NT2/D1 (cell line): ENCODE measurements at regions not wholly inside any gene's neighbourhood (a gene's known extent, or its start where the extent isn't known, plus 50 kb on each side); places are given as distances from the start of the nearest gene placed in this dataset.

ENCODE experiments used
- DNase-seq: peaks from one replicate; pipeline ENCODE4 v3.0.0-alpha.2; 2011; ENCODE audit warnings: low read depth, low spot score
- H3K27me3 ChIP-seq: 2 replicates; pipeline ENCODE4 v1.6.0; 2011; ENCODE audit warnings: mild to moderate bottlenecking; ENCODE audit not compliant: insufficient read length, insufficient read depth
- H3K36me3 ChIP-seq: 2 replicates; pipeline ENCODE4 v1.6.1; 2011; ENCODE audit warnings: mild to moderate bottlenecking, low read length, mixed read lengths; ENCODE audit not compliant: insufficient read depth, insufficient read length
- H3K4me1 ChIP-seq: 2 replicates; pipeline ENCODE4 v1.5.1; 2011; ENCODE audit not compliant: insufficient read depth, insufficient read length
- H3K4me3 ChIP-seq: 2 replicates; pipeline ENCODE4 v1.5.1; 2011; ENCODE audit warnings: low read depth; ENCODE audit not compliant: insufficient read length
- H3K9ac ChIP-seq: 2 replicates; pipeline ENCODE4 v1.6.0; 2011; ENCODE audit warnings: low read depth; ENCODE audit not compliant: insufficient read length
- H3K9me3 ChIP-seq: 2 replicates; pipeline ENCODE4 v1.5.1; 2011; ENCODE audit warnings: mild to moderate bottlenecking, low read length; ENCODE audit not compliant: insufficient read depth
- SUZ12 ChIP-seq: IDR thresholded peaks from 2 replicates; pipeline ENCODE4 v1.6.1; 2011; ENCODE audit not compliant: insufficient read length, insufficient read depth; ENCODE audit errors: extremely low read depth
- YY1 ChIP-seq: IDR thresholded peaks from 2 replicates; pipeline ENCODE4 v1.6.1; 2011; ENCODE audit not compliant: insufficient read length, insufficient read depth
- ZNF274 ChIP-seq: IDR thresholded peaks from 2 replicates; pipeline ENCODE4 v1.6.1; 2011; ENCODE audit warnings: mild to moderate bottlenecking, low read depth, low read length

DNA sequence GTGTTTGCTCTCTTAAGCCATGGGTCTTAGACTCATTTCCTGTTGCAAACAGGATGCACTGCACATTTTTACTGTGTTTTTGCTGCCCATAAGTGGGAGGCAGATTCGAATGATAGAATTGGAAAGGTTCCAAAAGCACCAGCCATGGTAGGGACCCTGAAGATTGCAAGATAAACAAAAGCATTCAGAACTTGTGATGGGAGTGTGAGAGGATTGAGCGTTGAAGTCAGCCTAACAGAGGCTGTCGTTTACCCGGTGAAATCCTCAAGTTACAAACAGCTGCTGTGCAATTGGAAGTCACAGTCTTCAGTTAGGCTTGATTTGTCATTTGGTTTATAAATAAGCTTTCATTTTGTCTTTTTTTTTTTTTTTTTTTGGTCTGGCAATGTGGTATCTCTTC, 192.7 kb upstream of the MKI67 start:
- Histone ChIP-seq H3K4me3 (no peak overlapping the region), H3K9me3 (no peaks in the 10 kb centered on the region), H3K9ac (no peak overlapping the region), H3K4me1 (no peaks in the 10 kb centered on the region), H3K27me3 (no peaks in the 10 kb centered on the region), H3K36me3 (no peaks in the 10 kb centered on the region)
- no peak for DNase-seq
- no peak for TF ChIP-seq SUZ12
- no peak for TF ChIP-seq ZNF274
- TF ChIP-seq YY1: no peak

GRCh38 chr10:128322106-128322505, 195.9 kb upstream of the MKI67 start:
- DNase-seq: no peak
- TF ChIP-seq YY1 (no peak), ZNF274 (no peak), SUZ12 (no peak)
- Histone ChIP-seq H3K4me1 (no peaks in the 10 kb centered on the region), H3K4me3 (no peak overlapping the region), H3K9me3 (no peaks in the 10 kb centered on the region), H3K27me3 (no peaks in the 10 kb centered on the region), H3K36me3 (no peaks in the 10 kb centered on the region), H3K9ac (no peak overlapping the region)

DNA sequence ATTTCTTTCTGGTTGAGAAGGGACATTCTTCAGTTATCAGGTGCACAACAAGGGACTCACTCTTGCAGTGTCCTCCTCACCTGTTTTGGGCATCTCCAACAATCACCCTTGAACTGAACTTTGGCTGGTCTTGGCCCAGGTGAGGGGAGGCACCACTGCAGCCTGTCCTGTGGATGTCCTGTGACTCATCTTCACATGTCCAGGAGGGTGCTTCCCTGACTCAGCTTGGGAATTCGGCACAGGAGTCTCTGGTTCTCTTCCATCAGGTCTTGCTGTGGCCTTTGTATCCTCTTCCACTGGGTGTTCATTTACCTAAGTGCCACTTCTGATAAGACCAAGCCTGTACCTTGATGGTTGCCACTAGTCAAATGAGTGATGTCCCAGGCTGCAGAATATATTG, 196.7 kb upstream of the MKI67 start:
- Histone ChIP-seq H3K9ac (no peak overlapping the region), H3K4me1 (no peaks in the 10 kb centered on the region)
- no peak for TF ChIP-seq SUZ12

GRCh38 chr10:128324058-128324827, 198.0 kb upstream of the MKI67 start:
- peak; percentile 27 for DNase-seq

More for the DNA sequence above, 196.7 kb upstream of the MKI67 start:
- Histone ChIP-seq H3K4me3 (no peak overlapping the region), H3K27me3 (no peaks in the 10 kb centered on the region), H3K9me3 (no peaks in the 10 kb centered on the region), H3K36me3 (no peaks in the 10 kb centered on the region)
- no peak for DNase-seq

GRCh38 chr10:128325788-128326187, 199.6 kb upstream of the MKI67 start:
- DNase-seq: no peak
- H3K4me3 ChIP-seq: no peak overlapping the region
- no peaks in the 10 kb centered on the region for H3K27me3 ChIP-seq
- no peak overlapping the region for H3K9ac ChIP-seq
- no peaks in the 10 kb centered on the region for H3K36me3 ChIP-seq
- no peaks in the 10 kb centered on the region; the same call in 1 of the 2 replicates for H3K9me3 ChIP-seq
- TF ChIP-seq SUZ12: no peak
- TF ChIP-seq YY1: no peak
- TF ChIP-seq ZNF274: no peak
- no peaks in the 10 kb centered on the region for H3K4me1 ChIP-seq

More at GRCh38 chr10:128324058-128324827, 198.0 kb upstream of the MKI67 start:
- Histone ChIP-seq H3K9ac (no peak overlapping the region), H3K4me3 (no peak overlapping the region), H3K36me3 (no peaks in the 10 kb centered on the region), H3K27me3 (no peaks in the 10 kb centered on the region), H3K9me3 (no peaks in the 10 kb centered on the region; the same call in 1 of the 2 replicates), H3K4me1 (no peaks in the 10 kb centered on the region)
- no peak for TF ChIP-seq SUZ12
- no peak for TF ChIP-seq ZNF274
- TF ChIP-seq YY1: no peak

- Histone ChIP-seq H3K9ac (no peak overlapping the region), H3K27me3 (no peaks in the 10 kb centered on the region), H3K4me1 (no peaks in the 10 kb centered on the region), H3K9me3 (no peaks in the 10 kb centered on the region; the same call in 1 of the 2 replicates), H3K36me3 (no peaks in the 10 kb centered on the region), H3K4me3 (no peak overlapping the region)
- no peak for TF ChIP-seq ZNF274
- no peak for DNase-seq
Observed at GRCh38 chr10:128326251-128326650, 200.0 kb upstream of the MKI67 start.

DNA sequence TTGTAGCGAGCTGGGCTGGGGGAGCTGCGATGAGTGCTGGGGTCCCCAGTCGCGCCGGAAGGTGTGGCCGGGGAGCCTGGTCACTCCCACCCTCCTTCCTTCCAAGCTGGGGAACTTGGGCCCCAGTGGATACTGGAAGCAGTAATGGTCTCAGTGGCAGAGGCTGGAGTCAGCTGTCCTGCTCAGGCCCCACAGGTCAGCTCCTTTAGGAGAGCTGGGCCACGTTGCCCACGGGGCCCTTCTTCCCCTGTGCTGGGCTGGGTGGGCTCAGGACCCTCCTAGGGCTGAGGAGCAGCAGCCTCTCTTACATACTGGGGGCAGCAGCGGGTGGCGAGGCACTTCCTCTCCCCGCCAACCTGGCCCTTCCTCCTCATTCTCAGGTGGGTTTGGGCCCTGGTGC, 200.6 kb upstream of the MKI67 start:
- H3K9ac ChIP-seq: no peak overlapping the region
- TF ChIP-seq SUZ12 (no peak), ZNF274 (no peak), YY1 (no peak)
- H3K27me3 ChIP-seq: no peaks in the 10 kb centered on the region
- DNase-seq: no peak
- H3K36me3 ChIP-seq: no peaks in the 10 kb centered on the region
- no peaks in the 10 kb centered on the region for H3K4me1 ChIP-seq
- no peak overlapping the region for H3K4me3 ChIP-seq
- no peaks in the 10 kb centered on the region; the same call in 1 of the 2 replicates for H3K9me3 ChIP-seq
